Activated CD8-positive, alpha-beta memory T cell treated with anti-CD3 and anti-CD28 coated beads for 24 hours (primary cell): ENCODE measurements at regions not wholly inside any gene's neighbourhood (a gene's known extent, or its start where the extent isn't known, plus 50 kb on each side); places are given as distances from the start of the nearest gene placed in this dataset.
"Not testable (repeated sequence)": the region's sequence is repeated elsewhere in the genome, so short reads cannot be mapped to it uniquely, and the experiment has no call there.

Experiments
- DNase-seq: peaks from one replicate; pipeline ENCODE4 v3.0.0-alpha.2; 2020

DNA sequence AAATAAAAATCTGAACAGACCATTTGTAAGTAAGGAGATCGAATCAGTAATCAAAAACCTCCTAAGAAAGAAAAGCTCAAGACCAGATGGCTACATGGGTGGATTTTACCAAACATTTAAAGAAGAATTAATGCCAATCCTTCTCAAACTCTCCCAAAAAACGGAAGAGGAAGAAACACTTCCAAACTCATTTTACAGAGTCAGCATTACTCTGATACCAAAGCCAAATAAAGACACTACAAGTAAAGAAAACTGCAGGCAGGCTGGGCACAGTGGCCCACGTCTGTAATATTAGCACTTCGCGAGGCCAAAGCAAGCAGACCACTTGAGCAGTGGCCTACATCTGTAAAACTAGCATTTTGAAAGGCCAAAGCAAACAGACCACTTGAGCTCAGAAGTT, 159.8 kb downstream of the DPY19L2 start:
- no peak for DNase-seq

- no peak for DNase-seq
Measured at GRCh38 chr12:63499567-63499966, 168.7 kb downstream of the DPY19L2 start.

DNA sequence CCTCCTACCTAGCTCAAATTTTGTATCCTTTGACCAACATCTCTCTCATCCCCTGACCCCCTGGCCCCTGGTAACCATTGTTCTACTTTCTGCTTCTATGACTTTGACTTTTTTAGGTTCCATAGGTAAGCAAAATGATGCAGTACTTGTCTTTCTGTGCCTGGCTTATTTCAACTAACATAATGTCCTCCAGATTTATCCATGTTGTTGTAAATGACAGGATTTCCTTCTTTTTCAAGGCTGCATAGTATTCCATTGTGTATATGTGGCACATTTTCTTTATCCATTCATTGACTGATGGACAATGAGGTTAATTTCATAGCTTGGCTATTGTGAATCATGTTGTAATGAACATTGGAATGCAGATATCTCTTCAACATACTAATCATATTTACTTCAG, 170.1 kb downstream of the DPY19L2 start:
- DNase-seq = no peak

- DNase-seq = no peak
Measured at GRCh38 chr12:63496654-63497053, 171.6 kb downstream of the DPY19L2 start.

DNA sequence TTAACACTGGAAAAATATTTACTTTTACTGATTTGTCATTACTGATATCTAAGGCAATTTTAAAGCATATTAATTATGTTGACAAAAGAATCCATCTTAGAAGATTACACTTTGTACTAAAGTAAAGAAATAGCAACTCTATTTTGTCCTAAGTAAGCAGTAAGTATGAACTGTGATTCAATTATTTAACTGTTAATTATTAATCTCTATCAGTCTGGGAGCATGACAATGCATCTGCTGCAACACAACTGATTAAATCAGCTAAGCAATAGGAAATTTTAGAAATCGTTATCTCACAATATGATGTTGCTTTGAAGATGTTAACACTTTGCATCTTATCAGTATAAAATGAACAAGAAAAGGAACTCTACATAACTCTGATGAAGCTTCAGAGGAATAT, 172.3 kb downstream of the DPY19L2 start:
- no peak for DNase-seq

DNA sequence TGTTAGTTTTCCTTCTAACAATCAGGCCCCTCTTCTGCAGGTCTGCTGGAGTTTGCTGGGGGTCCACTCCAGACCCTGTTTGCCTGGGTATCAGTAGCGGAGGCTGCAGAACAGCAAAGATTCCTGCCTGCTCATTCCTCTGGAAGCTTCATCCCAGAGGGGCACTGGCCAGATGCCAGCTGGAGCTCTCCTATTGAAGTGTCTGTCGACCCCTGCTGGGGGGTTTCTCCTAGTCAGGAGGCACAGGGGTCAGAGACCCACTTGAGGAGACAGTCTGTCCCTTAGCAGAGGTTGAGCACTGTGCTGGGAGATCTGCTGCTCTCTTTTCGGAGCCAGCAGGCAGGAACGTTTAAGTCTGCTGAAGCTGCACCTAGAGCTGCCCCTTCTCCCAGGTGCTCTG, 174.9 kb downstream of the DPY19L2 start:
- not testable (repeated sequence) for DNase-seq

DNA sequence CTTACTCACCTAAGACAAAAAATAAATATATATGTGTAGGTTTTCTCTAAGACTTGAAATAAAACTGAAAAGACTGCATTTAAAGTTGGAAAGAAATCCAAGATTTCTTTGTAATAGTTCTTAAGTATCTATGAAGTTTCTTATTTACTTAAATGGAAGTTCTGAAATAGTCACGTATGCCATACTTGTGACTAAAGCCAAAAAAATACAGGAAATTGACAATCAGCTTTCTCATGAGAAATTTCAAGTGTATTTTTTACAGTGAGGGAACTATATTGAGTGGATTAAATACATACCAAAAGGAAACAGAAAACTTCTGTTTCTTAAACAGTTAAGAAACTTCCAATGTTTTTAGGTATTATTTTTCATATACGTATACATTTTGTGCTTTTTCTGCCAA, 188.1 kb downstream of the DPY19L2 start:
- DNase-seq = no peak

- no peak for DNase-seq
Measured at GRCh38 chr12:63470161-63470560, 198.1 kb downstream of the DPY19L2 start.

DNA sequence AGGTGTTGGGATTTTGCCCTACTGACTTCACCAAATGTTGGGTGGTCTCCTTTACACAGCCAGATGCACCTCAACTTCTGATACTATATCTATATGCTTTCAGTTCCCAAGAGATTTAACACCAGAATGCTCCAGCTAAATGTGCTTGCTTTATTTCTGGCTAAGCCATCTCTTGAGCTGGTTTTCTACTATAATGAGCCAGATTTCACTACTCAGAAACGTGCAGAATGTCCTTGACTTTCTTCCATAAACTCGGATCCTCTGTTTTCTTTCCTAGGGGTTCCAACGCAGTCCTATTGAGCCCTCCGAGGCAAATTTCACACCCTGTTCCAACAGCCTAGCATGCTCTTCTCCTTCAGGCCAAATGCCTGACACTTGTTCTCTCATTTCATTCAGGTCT, 200.3 kb downstream of the DPY19L2 start:
- DNase-seq = no peak

DNA sequence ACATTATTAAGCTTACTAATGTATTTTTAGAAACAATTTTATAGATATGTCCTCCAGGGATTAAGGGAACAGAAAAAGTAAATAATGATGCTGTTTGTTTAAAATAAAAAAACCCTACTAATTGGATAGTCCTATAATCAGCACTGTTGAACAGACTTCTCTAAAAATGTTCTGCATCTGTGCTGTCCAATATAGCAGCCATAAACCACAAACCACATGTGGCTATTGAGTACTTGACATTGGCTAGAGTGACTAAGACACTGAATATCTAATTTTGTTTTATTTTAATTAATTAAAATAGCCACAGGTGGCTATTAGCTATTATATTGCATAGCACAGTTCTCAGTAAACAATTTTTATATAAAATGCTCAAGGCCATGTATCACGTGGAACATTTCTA, 210.4 kb downstream of the DPY19L2 start:
- no peak for DNase-seq

GRCh38 chr12:63457428-63457827, 210.9 kb downstream of the DPY19L2 start:
- DNase-seq = no peak

- no peak for DNase-seq
Measured at GRCh38 chr12:63450816-63451215, 217.5 kb downstream of the DPY19L2 start.

DNA sequence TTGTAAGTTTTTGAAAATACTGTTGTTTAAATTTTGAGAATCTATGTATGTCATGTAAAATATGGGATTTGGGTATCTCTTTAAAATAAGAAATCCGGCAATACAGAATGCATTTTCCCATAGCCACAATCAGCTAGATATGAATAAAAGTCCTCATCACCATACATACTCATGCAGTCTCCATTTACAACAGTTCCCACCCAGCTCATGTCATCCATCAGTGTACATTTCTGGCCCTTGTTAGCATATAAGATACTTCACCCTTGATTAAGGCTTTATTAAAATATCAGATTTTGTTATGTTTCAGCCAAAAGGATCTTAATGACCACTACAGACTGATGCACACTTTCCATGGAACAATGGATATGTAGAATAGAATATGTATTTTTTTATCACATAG, 218.0 kb downstream of the DPY19L2 start:
- no peak for DNase-seq

- no peak for DNase-seq
Measured at GRCh38 chr12:63445224-63445880, 222.9 kb downstream of the DPY19L2 start.

DNA sequence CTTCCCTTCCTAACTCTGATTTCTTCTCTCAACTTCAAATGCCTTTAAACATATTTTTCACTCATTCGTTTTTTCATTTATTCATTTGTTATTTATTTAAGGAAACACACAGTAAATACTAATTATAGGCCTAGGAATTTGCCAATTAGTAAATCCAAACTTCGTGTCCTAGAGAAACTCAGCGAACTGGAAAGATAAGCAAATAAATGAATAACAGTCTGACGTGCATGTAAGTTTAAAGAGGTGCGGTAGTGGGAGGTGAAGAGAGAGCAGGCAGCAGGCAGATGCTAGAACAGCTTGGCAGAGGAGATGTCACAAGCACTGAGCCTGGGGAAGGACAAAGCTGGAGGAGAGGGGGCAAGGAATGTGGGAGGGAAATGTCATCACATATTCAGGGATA, 228.2 kb downstream of the DPY19L2 start:
- no peak for DNase-seq

DNA sequence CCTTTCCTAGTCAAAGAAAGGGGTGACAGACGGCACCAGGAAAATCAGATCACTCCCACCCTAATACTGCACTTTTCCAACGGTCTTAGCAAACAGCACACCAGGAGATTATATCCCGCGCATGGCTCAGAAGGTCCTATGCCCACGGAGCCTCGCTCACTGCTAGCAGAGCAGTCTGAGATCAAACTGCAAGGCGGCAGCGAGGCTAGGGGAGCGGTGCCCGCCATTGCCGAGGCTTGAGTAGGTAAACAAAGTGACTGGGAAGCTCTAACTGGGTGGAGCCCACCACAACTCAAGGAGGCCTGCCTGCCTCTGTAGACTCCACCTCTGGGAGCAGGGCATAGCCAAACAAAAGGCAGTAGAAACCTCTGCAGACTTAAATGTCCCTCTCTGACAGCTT, 233.9 kb downstream of the DPY19L2 start:
- DNase-seq = not testable (repeated sequence)

GRCh38 chr12:63427969-63428368, 240.3 kb downstream of the DPY19L2 start:
- DNase-seq = not testable (repeated sequence)

- not testable (repeated sequence) for DNase-seq
Measured at GRCh38 chr12:63427029-63427428, 241.3 kb downstream of the DPY19L2 start.

GRCh38 chr12:63424671-63425070, 243.6 kb downstream of the DPY19L2 start:
- no peak for DNase-seq

DNA sequence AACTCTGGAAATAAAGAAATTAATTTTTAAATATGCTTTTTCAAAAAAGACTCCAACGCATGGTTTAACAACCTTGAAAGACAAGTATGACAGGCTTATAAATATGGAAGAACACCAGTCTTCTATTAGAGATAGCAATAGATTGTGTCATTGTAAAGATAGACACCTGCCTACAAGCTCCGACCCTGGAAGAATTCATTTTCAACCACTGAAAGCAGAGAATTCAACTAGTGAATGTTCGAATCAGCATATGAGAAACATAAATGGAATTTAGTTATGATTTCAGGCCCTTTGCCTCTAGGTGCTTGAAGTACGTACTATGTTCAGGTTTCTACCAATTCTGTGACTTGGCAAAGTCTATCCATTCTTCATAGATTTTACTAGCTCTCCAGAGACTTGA, 244.5 kb downstream of the DPY19L2 start:
- no peak for DNase-seq

DNA sequence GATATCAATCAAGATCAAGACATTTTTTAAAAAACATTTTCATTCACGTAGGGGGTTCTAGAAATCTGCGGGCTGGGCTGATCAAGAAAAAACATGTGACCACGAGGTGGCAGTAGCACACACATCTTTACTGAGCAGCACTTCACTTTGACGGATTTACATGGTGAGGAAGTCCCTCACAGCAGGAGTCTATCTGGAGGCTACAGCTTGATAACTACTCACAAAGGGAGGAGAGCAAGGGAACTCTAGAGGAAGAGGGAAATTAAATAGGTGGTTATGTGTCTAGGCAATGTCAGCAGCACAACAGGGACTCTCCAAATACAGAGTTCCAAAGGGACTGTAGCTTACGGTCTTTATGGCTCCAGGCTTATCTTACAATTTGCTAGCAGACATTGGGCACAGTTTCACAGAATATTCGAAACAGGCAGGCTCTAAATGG, 248.1 kb downstream of the DPY19L2 start:
- DNase-seq = peak; percentile 61

GRCh38 chr12:63419154-63419553, 249.1 kb downstream of the DPY19L2 start:
- DNase-seq = no peak

DNA sequence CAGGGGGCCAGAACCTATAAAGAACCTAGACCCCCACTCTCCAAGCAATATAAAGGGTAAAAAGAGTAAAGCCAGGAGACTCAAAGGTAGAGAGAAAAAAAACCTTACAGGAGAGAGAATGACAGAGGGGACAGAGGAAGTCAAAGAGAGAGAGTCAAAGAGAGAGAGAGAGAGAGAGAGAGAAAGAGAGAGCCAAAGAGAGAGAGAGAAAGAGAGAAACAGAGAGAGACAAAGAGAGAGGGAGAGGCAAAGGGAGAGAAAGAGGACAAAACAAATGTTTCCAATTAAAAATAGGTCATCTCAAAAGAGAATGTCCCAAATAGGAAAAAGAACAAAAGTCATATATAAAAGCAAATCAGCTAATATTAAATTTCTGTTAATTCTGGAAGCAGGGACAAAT, 251.5 kb downstream of the DPY19L2 start:
- DNase-seq = no peak

GRCh38 chr12:63415357-63415756, 252.9 kb downstream of the DPY19L2 start:
- DNase-seq = no peak

DNA sequence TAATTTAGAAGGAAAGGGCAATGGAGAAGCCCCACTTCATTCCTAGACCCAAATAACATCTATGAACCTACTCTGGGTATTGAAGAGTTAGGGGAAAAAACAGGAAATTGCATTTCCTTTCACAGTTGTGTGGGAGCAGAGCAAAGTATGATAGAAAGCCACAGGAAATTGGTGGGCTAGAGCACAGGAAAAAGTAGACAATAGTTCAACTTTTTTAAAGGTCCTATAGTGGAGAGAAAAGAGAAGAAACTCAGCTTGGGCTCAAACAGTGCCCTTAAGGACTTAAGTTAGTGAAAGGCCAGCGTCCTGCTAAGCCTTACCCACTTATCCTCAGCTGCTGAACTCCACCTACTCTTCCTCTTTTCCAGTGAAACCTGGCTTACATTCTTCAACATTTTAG, 258.1 kb downstream of the DPY19L2 start:
- DNase-seq = no peak

DNA sequence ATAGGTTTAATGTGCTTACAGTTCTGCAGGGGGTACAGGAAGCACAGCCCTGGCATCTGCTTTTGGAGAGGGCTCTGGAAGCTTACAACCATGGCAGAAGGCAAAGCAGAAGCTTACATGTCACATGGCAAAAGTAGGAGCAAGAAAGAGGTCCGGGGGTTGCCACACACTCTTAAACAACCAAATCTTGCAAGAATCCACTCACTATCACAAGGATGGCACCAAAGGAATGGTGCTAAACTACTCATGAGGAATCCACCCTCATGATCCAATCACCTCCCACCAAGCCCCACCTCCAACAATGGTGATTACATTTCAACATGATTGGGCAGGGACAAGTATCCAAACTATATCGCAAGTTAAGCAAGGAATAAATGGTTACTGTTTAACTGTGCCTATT, 255.8 kb upstream of the AVPR1A start:
- DNase-seq = no peak
